Peyer's patch (tissue), 4 donors: ENCODE measurements at regions not wholly inside any gene's neighbourhood (a gene's known extent, or its start where the extent isn't known, plus 50 kb on each side); places are given as distances from the start of the nearest gene placed in this dataset.

Experiments used
- CTCF ChIP-seq, 6 experiments: fragments of 450-650 bp in 4 of 6; fragments of 200-600 bp in 2 of 6; sonication (generic) in 1 of 6; IDR thresholded peaks; one replicate each; pipeline ENCODE4 v1.5.1; 2017 to 2019; ENCODE audit warnings: antibody characterized with exemption in 6 of 6, mild to moderate bottlenecking in 3 of 6, moderate library complexity in 1 of 6
- POLR2A ChIP-seq, 2 donors: fragments of 450-650 bp; IDR thresholded peaks; one replicate each; pipeline ENCODE4 v1.5.1; 2017; ENCODE audit warnings: antibody characterized with exemption in 2 of 2, mild to moderate bottlenecking in 2 of 2, moderate library complexity in 2 of 2

GRCh38 chr15:54979964-54980363 lies 216.8 kb downstream of the RSL24D1 start:
- TF ChIP-seq CTCF (IDR thresholded peaks at IDR 0.05), result no peak
- no peak for TF ChIP-seq POLR2A (IDR thresholded peaks at IDR 0.05)
